ENCODE measurements at regions not wholly inside any gene's neighbourhood (a gene's known extent, or its start where the extent isn't known, plus 50 kb on each side); places are given as distances from the start of the nearest gene placed in this dataset.

GRCh38 chr4:13276357-13276756 lies 207.8 kb downstream of the RAB28 start:
- TF ChIP-seq CTCF (IDR thresholded peaks at IDR 0.05) (no peak), ZFX (IDR thresholded peaks at IDR 0.05; ENCODE audit: borderline replicate concordance) (no peak)
- H3K27ac ChIP-seq, result no peak overlapping the region

DNA sequence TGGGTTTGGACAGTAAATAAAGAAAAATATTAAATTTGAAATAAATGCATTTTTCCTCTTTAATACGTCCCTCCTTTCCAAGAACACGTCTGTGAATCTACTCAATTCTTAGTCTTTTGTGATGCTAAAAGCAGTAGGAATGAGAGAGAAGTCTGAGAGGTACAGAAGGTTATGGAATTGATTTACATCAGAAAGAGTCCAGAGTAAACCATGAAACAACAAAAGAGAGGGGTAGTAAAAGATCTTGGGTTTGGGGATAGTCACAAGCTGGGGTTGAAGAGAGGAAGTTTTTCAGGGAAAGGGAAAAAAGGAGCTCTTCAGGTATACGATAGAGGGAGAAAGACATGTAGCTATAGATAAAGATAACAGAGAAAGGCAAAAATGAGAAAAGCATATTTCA lies 215.4 kb downstream of the RAB28 start:
- no peak overlapping the region for H3K27ac ChIP-seq
- TF ChIP-seq CTCF (IDR thresholded peaks at IDR 0.05) (no peak), ZFX (IDR thresholded peaks at IDR 0.05; ENCODE audit: borderline replicate concordance) (no peak)

DNA sequence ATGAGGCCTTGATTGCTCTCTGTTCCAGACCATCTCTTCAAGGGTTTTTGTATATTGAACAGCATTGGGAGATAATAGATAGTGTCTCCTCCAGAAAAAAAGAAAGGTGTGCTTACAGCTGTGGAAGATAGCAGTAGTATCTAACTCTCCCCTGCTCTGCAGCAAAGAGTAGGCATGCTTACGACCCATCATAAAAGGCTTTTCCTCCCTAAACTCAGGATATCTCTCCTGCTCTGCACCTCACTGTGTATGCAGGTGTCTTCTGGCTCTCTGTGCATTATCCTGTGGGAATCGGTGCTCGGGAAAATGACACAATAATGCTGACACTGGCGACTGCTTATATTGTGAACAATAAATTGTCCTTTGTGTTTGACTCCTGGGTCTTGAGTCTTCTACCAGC lies 216.0 kb downstream of the RAB28 start:
- H3K27ac ChIP-seq, result no peak overlapping the region
- TF ChIP-seq ZFX (IDR thresholded peaks at IDR 0.05; ENCODE audit: borderline replicate concordance) (no peak), CTCF (IDR thresholded peaks at IDR 0.05) (no peak)

GRCh38 chr4:13267091-13267490 lies 217.0 kb downstream of the RAB28 start:
- H3K27ac ChIP-seq, result no peak overlapping the region
- TF ChIP-seq CTCF (IDR thresholded peaks at IDR 0.05), result no peak

- H3K27ac ChIP-seq, result no peak overlapping the region
- TF ChIP-seq CTCF (IDR thresholded peaks at IDR 0.05) (no peak), ZFX (IDR thresholded peaks at IDR 0.05; ENCODE audit: borderline replicate concordance) (no peak)
Measured at GRCh38 chr4:13266687-13267086, 217.5 kb downstream of the RAB28 start.

DNA sequence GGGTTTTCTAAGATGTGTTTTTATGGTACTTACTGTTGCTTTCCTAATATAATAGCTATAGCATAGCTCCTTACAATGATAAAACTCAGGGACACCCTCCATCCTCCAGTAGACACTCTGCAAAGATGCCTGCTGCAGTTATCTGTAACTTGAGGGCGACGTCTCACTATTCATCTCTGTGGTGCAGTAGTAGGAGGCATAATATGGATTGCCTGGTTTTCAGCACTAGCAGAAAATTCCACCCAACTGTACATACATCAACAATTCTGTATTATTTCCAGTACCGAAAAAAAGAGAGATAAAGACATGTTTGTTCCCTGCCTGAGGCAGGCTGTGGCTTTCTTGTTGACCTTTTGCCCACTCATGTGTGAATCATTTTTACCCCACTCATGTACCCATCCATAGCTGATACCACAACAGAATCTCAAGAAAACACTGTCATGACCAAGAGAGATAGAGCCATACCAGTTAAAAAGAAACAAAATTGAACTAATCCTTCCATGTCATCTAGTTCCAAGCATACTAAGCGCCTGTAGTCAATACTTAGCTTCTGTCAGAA lies 220.1 kb downstream of the RAB28 start:
- TF ChIP-seq CTCF (IDR thresholded peaks at IDR 0.05), result no peak
- no peak for TF ChIP-seq ZFX (IDR thresholded peaks at IDR 0.05; ENCODE audit: borderline replicate concordance)
- no peak overlapping the region for H3K27ac ChIP-seq

DNA sequence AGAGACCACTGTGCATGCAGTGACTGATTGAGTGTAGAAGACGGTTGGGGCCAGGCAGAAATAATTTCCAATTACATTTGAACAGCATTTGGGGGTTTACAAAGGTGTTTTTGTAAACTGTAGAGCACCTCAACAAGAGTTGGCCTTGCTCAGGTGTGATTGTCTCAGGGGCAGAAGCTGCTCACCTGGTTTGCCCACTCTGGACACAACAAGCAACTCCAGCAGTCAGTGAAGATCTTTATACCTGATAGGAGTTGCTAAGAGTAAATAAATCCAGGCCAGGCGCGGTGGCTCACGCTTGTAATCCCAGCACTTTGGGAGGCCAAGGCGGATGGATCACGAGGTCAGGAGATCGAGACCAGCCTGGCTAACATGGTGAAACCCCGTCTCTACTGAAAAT lies 221.3 kb downstream of the RAB28 start:
- no peak overlapping the region for H3K27ac ChIP-seq
- no peak for TF ChIP-seq ZFX (IDR thresholded peaks at IDR 0.05; ENCODE audit: borderline replicate concordance)
- TF ChIP-seq CTCF (IDR thresholded peaks at IDR 0.05), result no peak
